GM18907 (cell line): ENCODE measurements at regions not wholly inside any gene's neighbourhood (a gene's known extent, or its start where the extent isn't known, plus 50 kb on each side); places are given as distances from the start of the nearest gene placed in this dataset.
"Not testable (repeated sequence)": the region's sequence is repeated elsewhere in the genome, so short reads cannot be mapped to it uniquely, and the experiment has no call there.

Experiments
- ATAC-seq: cut with Tn5 transposase; IDR thresholded peaks from one replicate; pipeline ENCODE4 v1.9.1; 2021; ENCODE audit warnings: mild to moderate bottlenecking, moderate library complexity; ENCODE audit not compliant: unreplicated experiment

- ATAC-seq: no peak
These were observed 165.5 kb downstream of the KIF26A start for GRCh38 chr14:104303705-104304425.

- ATAC-seq: no peak
These were observed 166.3 kb downstream of the KIF26A start for GRCh38 chr14:104304451-104305351.

GRCh38 chr14:104305511-104306449, 167.4 kb downstream of the KIF26A start:
- ATAC-seq: no peak

- no peak for ATAC-seq
These were observed 168.2 kb downstream of the KIF26A start for GRCh38 chr14:104306450-104307040.

GRCh38 chr14:104307246-104307626, 168.8 kb downstream of the KIF26A start:
- ATAC-seq: no peak

- no peak for ATAC-seq
These were observed 169.4 kb downstream of the KIF26A start for GRCh38 chr14:104307627-104308401.

- not testable (repeated sequence) for ATAC-seq
These were observed 170.1 kb downstream of the KIF26A start for GRCh38 chr14:104308534-104308933.

GRCh38 chr14:104309657-104310369, 171.4 kb downstream of the KIF26A start:
- no peak for ATAC-seq

GRCh38 chr14:104311358-104311757, 173.0 kb downstream of the KIF26A start:
- ATAC-seq: no peak

GRCh38 chr14:104313674-104314073, 175.3 kb downstream of the KIF26A start:
- ATAC-seq: no peak

GRCh38 chr14:104314251-104314941, 176.0 kb downstream of the KIF26A start:
- ATAC-seq: no peak

GRCh38 chr14:104315169-104315568, 176.8 kb downstream of the KIF26A start:
- no peak for ATAC-seq

GRCh38 chr14:104315625-104316024, 177.2 kb downstream of the KIF26A start:
- no peak for ATAC-seq

GRCh38 chr14:104316121-104316722, 177.8 kb downstream of the KIF26A start:
- ATAC-seq: no peak

- no peak for ATAC-seq
These were observed 178.5 kb downstream of the KIF26A start for GRCh38 chr14:104316723-104317491.

- ATAC-seq: no peak
These were observed 179.1 kb downstream of the KIF26A start for GRCh38 chr14:104317492-104317805.

- no peak for ATAC-seq
These were observed 179.7 kb downstream of the KIF26A start for GRCh38 chr14:104317975-104318557.
